Esophagus squamous epithelium (tissue), 5 donors: ENCODE measurements at regions not wholly inside any gene's neighbourhood (a gene's known extent, or its start where the extent isn't known, plus 50 kb on each side); places are given as distances from the start of the nearest gene placed in this dataset.
"Not testable (repeated sequence)": the region's sequence is repeated elsewhere in the genome, so short reads cannot be mapped to it uniquely, and the experiment has no call there.

Experiments
- DNase-seq: peaks from one replicate; lab custom pipeline; 2025; lab: John Stamatoyannopoulos, UW
- H3K27ac ChIP-seq, 4 donors: fragments of 200-600 bp; sonication (generic); one replicate each; pipeline ENCODE4 v1.5.1; 2016 to 2019; ENCODE audit warnings: mild to moderate bottlenecking in 1 of 4
- H3K27me3 ChIP-seq, 4 donors: fragments of 200-600 bp; sonication (generic); 1 replicate in 3 of 4; 2 replicates in 1 of 4; pipeline versions ENCODE4 v1.5.1 to v1.6.0; 2017 to 2021; ENCODE audit warnings: antibody characterized with exemption in 1 of 4
- H3K36me3 ChIP-seq, 3 donors: fragments of 200-600 bp; sonication (generic); one replicate each; pipeline ENCODE4 v1.5.1; 2016 to 2019
- H3K4me1 ChIP-seq, 3 donors: fragments of 200-600 bp; sonication (generic); one replicate each; pipeline ENCODE4 v1.5.1; 2017 to 2019
- H3K4me3 ChIP-seq, 4 donors: fragments of 200-600 bp; sonication (generic); 1 replicate in 3 of 4; 2 replicates in 1 of 4; pipeline ENCODE4 v1.5.1; 2016 to 2019; ENCODE audit warnings: mild to moderate bottlenecking in 2 of 4, moderate library complexity in 1 of 4
- H3K9me3 ChIP-seq, 3 donors: fragments of 200-600 bp; sonication (generic); one replicate each; pipeline ENCODE4 v1.5.1; 2016 to 2019
- CTCF ChIP-seq, 6 experiments: fragments of 450-650 bp in 4 of 6; fragments of 200-600 bp in 2 of 6; sonication (generic) in 2 of 6; IDR thresholded peaks; one replicate each; pipeline ENCODE4 v1.5.1; 2016 to 2019; ENCODE audit warnings: antibody characterized with exemption in 6 of 6, mild to moderate bottlenecking in 4 of 6, moderate library complexity in 4 of 6
- POLR2A ChIP-seq, 4 donors: fragments of 450-650 bp; IDR thresholded peaks; one replicate each; pipeline ENCODE4 v1.6.1; 2017; ENCODE audit warnings: antibody characterized with exemption in 4 of 4, mild to moderate bottlenecking in 4 of 4, moderate library complexity in 3 of 4
- WGBS, 2 donors: methylation state at CpG; one replicate each; pipeline ENCODE4 v1.1.5; 2018; 5-methylcytosine and 5-hydroxymethylcytosine counted together
- intact Hi-C: fragments of 100-400 bp; cut with DNase I; formaldehyde crosslinking; loops from one replicate; pipeline ENCODE4 v1.15.0; 2022
- donor health status: DM: yes; HTN: yes; CAD: no.

- H3K4me3 ChIP-seq, result no peak overlapping the region
- TF ChIP-seq CTCF (IDR thresholded peaks at IDR 0.05) (no peak), POLR2A (IDR thresholded peaks at IDR 0.05) (no peak)
- WGBS, 2 donors, result 62 to 87% methylated on average over 4 to 5 of the region's 5 CpGs
- intact Hi-C loops, result no loop called here
- DNase-seq, result no peak
- H3K27ac ChIP-seq, result no peak overlapping the region
- H3K4me1 ChIP-seq, result no peaks in the 10 kb centered on the region
- H3K9me3 ChIP-seq, result no peaks in the 10 kb centered on the region
- H3K27me3 ChIP-seq, result no peaks in the 10 kb centered on the region
- no peaks in the 10 kb centered on the region for H3K36me3 ChIP-seq
Observed at GRCh38 chr12:25404955-25405354, 148.1 kb downstream of the LMNTD1 start.

- intact Hi-C loops, result no loop called here
- no peak for TF ChIP-seq POLR2A (IDR thresholded peaks at IDR 0.05)
- no peak overlapping the region for H3K4me3 ChIP-seq
- no peaks in the 10 kb centered on the region for H3K9me3 ChIP-seq
- WGBS, 2 donors, result 75 to 77% methylated on average over 3 of the region's 3 CpGs
- no peaks in the 10 kb centered on the region for H3K36me3 ChIP-seq
- DNase-seq, result no peak
- H3K27ac ChIP-seq, result no peak overlapping the region
- H3K4me1 ChIP-seq, result no peaks in the 10 kb centered on the region
- no peaks in the 10 kb centered on the region for H3K27me3 ChIP-seq
Observed at GRCh38 chr12:25401547-25402345, 151.0 kb upstream of the KRAS start.

- WGBS, 2 donors, result 82 to 89% methylated on average over 6 of the region's 6 CpGs
- Histone ChIP-seq H3K27me3 (no peaks in the 10 kb centered on the region), H3K36me3 (no peaks in the 10 kb centered on the region), H3K27ac (no peak overlapping the region), H3K4me1 (no peaks in the 10 kb centered on the region), H3K4me3 (no peak overlapping the region), H3K9me3 (no peaks in the 10 kb centered on the region)
- DNase-seq, result no peak
- TF ChIP-seq CTCF (IDR thresholded peaks at IDR 0.05) (no peak), POLR2A (IDR thresholded peaks at IDR 0.05) (no peak)
- intact Hi-C loops, result no loop called here
Observed at GRCh38 chr12:25397001-25397400, 146.3 kb upstream of the KRAS start.

- no peak for TF ChIP-seq CTCF (IDR thresholded peaks at IDR 0.05)
- no peak for TF ChIP-seq POLR2A (IDR thresholded peaks at IDR 0.05)
- Histone ChIP-seq H3K36me3 (no peaks in the 10 kb centered on the region), H3K27ac (no peak overlapping the region), H3K27me3 (no peaks in the 10 kb centered on the region), H3K4me1 (no peaks in the 10 kb centered on the region), H3K9me3 (no peaks in the 10 kb centered on the region), H3K4me3 (no peak overlapping the region)
- 0 to 43% methylated on average over 1 of the region's 1 CpG for WGBS, 2 donors
- intact Hi-C loops, result no loop called here
- DNase-seq, result no peak
Observed at GRCh38 chr12:25395227-25395626, 144.5 kb upstream of the KRAS start.

- H3K9me3 ChIP-seq, H3K36me3 ChIP-seq, H3K27ac ChIP-seq, intact Hi-C loops, H3K4me3 ChIP-seq, H3K27me3 ChIP-seq, DNase-seq, H3K4me1 ChIP-seq: not testable (repeated sequence)
- 61 to 64% methylated on average over 3 to 4 of the region's 4 CpGs for WGBS, 2 donors
Observed at GRCh38 chr12:25394775-25395174, 144.0 kb upstream of the KRAS start.

- 83 to 92% methylated on average over 9 of the region's 9 CpGs for WGBS, 2 donors
- intact Hi-C loops, result no loop called here
- TF ChIP-seq POLR2A (IDR thresholded peaks at IDR 0.05) (no peak), CTCF (IDR thresholded peaks at IDR 0.05) (no peak)
- no peak overlapping the region for H3K4me3 ChIP-seq
- no peak overlapping the region for H3K27ac ChIP-seq
- no peaks in the 10 kb centered on the region for H3K4me1 ChIP-seq
- no peaks in the 10 kb centered on the region for H3K9me3 ChIP-seq
- no peak for DNase-seq
- H3K27me3 ChIP-seq, result no peaks in the 10 kb centered on the region
- no peaks in the 10 kb centered on the region for H3K36me3 ChIP-seq
Observed at GRCh38 chr12:25394025-25394424, 143.3 kb upstream of the KRAS start.

GRCh38 chr12:25391346-25391745, 140.6 kb upstream of the KRAS start:
- H3K4me3 ChIP-seq, H3K36me3 ChIP-seq, H3K27me3 ChIP-seq, H3K4me1 ChIP-seq, DNase-seq, intact Hi-C loops, H3K9me3 ChIP-seq, H3K27ac ChIP-seq: not testable (repeated sequence)
- 80% methylated on average over 1 of the region's 25 CpGs; no CpG with 5 or more reads in 1 of the 2 donors for WGBS, 2 donors
